Natural killer cell (primary cell): ENCODE measurements at regions not wholly inside any gene's neighbourhood (a gene's known extent, or its start where the extent isn't known, plus 50 kb on each side); places are given as distances from the start of the nearest gene placed in this dataset.

ENCODE experiments used
- ATAC-seq, 3 donors: fragments of 150-1000 bp in 2 of 3; fragments of 200-7000 bp in 1 of 3; cut with Tn5 transposase; 1 replicate in 1 of 3; 2 replicates in 2 of 3; pipeline ENCODE4 v1.10.0; 2021; ENCODE audit warnings: mild to moderate bottlenecking in 2 of 3, moderate library complexity in 2 of 3
- DNase-seq, 2 donors: peaks; one replicate each; pipeline versions ENCODE4 v3.0.0 to v3.0.0-alpha.2; 2013 to 2021; ENCODE audit warnings: mixed read lengths in 1 of 2
- H3K27ac ChIP-seq: one replicate; pipeline ENCODE4 v1.5.1; 2013; ENCODE audit warnings: mild to moderate bottlenecking, low read length
- H3K27me3 ChIP-seq: one replicate; pipeline ENCODE4 v1.6.1; 2013; ENCODE audit warnings: low read length; ENCODE audit not compliant: control insufficient read depth, insufficient read depth
- H3K36me3 ChIP-seq: one replicate; pipeline ENCODE4 v1.6.1; 2013; ENCODE audit warnings: low read length; ENCODE audit not compliant: control insufficient read depth, insufficient read depth
- H3K4me1 ChIP-seq: one replicate; pipeline ENCODE4 v1.6.1; 2013; ENCODE audit warnings: low read length; ENCODE audit not compliant: control insufficient read depth, insufficient read depth
- H3K4me3 ChIP-seq: one replicate; pipeline ENCODE4 v1.5.1; 2013; ENCODE audit warnings: low read length
- H3K9me3 ChIP-seq: one replicate; pipeline ENCODE4 v1.6.1; 2013; ENCODE audit warnings: low read length; ENCODE audit not compliant: control insufficient read depth, insufficient read depth
- H3K27ac Mint-ChIP-seq, 2 donors: one replicate each; pipeline ENCODE4 v1.8.0; 2022; ENCODE audit warnings: mild to moderate bottlenecking in 2 of 2, mixed read lengths in 2 of 2, moderate library complexity in 1 of 2
- H3K27me3 Mint-ChIP-seq, 2 donors: one replicate each; pipeline ENCODE4 v1.8.0; 2022; ENCODE audit warnings: low read depth in 2 of 2, mixed read lengths in 2 of 2
- H3K36me3 Mint-ChIP-seq: one replicate; pipeline ENCODE4 v1.8.0; 2022; ENCODE audit warnings: mixed read lengths
- H3K4me1 Mint-ChIP-seq, 2 donors: one replicate each; pipeline ENCODE4 v1.8.0; 2022; ENCODE audit warnings: mixed read lengths in 2 of 2
- H3K4me3 Mint-ChIP-seq: one replicate; pipeline ENCODE4 v1.8.0; 2022; ENCODE audit warnings: mild to moderate bottlenecking, moderate library complexity, mixed read lengths
- H3K9me3 Mint-ChIP-seq, 2 donors: one replicate each; pipeline ENCODE4 v1.8.0; 2022; ENCODE audit warnings: mixed read lengths in 2 of 2
- CTCF ChIP-seq: fragments of 200-600 bp; IDR thresholded peaks from one replicate; pipeline ENCODE4 v1.8.0; 2022; ENCODE audit warnings: antibody characterized with exemption
- WGBS: methylation state at CpG from one replicate; pipeline ENCODE4 v1.1.7; 2013; ENCODE audit warnings: missing lambda C conversion rate; ENCODE audit not compliant: insufficient coverage; 5-methylcytosine and 5-hydroxymethylcytosine counted together
- intact Hi-C: fragments of 100-400 bp; cut with micrococcal nuclease; formaldehyde crosslinking; loops from one replicate; pipeline ENCODE4 v1.14.2; 2022

- Histone ChIP-seq H3K36me3 (no peaks in the 10 kb centered on the region), H3K4me1 (no peaks in the 10 kb centered on the region), H3K27ac (no peak overlapping the region), H3K9me3 (no peaks in the 10 kb centered on the region), H3K4me3 (no peak overlapping the region), H3K27me3 (no peaks in the 10 kb centered on the region)
- H3K9me3 Mint-ChIP-seq, result peaks cover 15 to 19% of the 10 kb centered on the region in 2 donors
- DNase-seq (no peak), ATAC-seq (no peak)
- H3K27ac Mint-ChIP-seq, result no peak overlapping the region
- H3K4me3 Mint-ChIP-seq, result no peak overlapping the region
- WGBS, result 100% methylated on average over 2 of the region's 2 CpGs
- peaks cover 14% of the 10 kb centered on the region for H3K36me3 Mint-ChIP-seq
- H3K27me3 Mint-ChIP-seq, result no peaks in the 10 kb centered on the region
- intact Hi-C loops, result no loop called here
- no peak for TF ChIP-seq CTCF
- no peaks in the 10 kb centered on the region for H3K4me1 Mint-ChIP-seq
These were observed 254.8 kb upstream of the EPHA3 start for GRCh38 chr3:88852606-88853005.

- Histone ChIP-seq H3K9me3 (peaks cover 3% of the 10 kb centered on the region), H3K4me1 (no peaks in the 10 kb centered on the region), H3K27me3 (no peaks in the 10 kb centered on the region), H3K36me3 (no peaks in the 10 kb centered on the region), H3K4me3 (no peak overlapping the region), H3K27ac (no peak overlapping the region)
- no peak for TF ChIP-seq CTCF
- Mint-ChIP-seq H3K27me3 (no peaks in the 10 kb centered on the region), H3K4me1 (no peaks in the 10 kb centered on the region), H3K27ac (no peak overlapping the region), H3K4me3 (no peak overlapping the region), H3K9me3 (peaks cover 8 to 12% of the 10 kb centered on the region in 2 donors), H3K36me3 (no peaks in the 10 kb centered on the region)
- no peak for DNase-seq
- intact Hi-C loops, result no loop called here
- WGBS, result no CpG with 5 or more reads among the region's 3 CpGs
- no peak for ATAC-seq
These were observed 244.2 kb upstream of the EPHA3 start for GRCh38 chr3:88863196-88863595.

GRCh38 chr3:88876724-88877123 is 230.7 kb upstream of the EPHA3 start:
- Histone ChIP-seq H3K27ac (no peak overlapping the region), H3K9me3 (no peaks in the 10 kb centered on the region), H3K36me3 (no peaks in the 10 kb centered on the region), H3K4me3 (no peak overlapping the region), H3K4me1 (no peaks in the 10 kb centered on the region), H3K27me3 (no peaks in the 10 kb centered on the region)
- 94% methylated on average over 4 of the region's 4 CpGs for WGBS
- no peak for TF ChIP-seq CTCF
- H3K4me3 Mint-ChIP-seq, result no peak overlapping the region
- intact Hi-C loops, result no loop called here
- H3K36me3 Mint-ChIP-seq, result no peaks in the 10 kb centered on the region
- DNase-seq (no peak), ATAC-seq (no peak)
- no peaks in the 10 kb centered on the region for H3K27me3 Mint-ChIP-seq
- H3K9me3 Mint-ChIP-seq, result peaks cover 12 to 13% of the 10 kb centered on the region in 2 donors
- H3K27ac Mint-ChIP-seq, result no peak overlapping the region
- H3K4me1 Mint-ChIP-seq, result no peaks in the 10 kb centered on the region

GRCh38 chr3:88879905-88880304 is 227.5 kb upstream of the EPHA3 start:
- Histone ChIP-seq H3K27ac (no peak overlapping the region), H3K36me3 (no peaks in the 10 kb centered on the region), H3K27me3 (no peaks in the 10 kb centered on the region), H3K9me3 (no peaks in the 10 kb centered on the region), H3K4me1 (no peaks in the 10 kb centered on the region), H3K4me3 (no peak overlapping the region)
- intact Hi-C loops, result no loop called here
- H3K4me3 Mint-ChIP-seq, result no peak overlapping the region
- H3K27ac Mint-ChIP-seq, result no peak overlapping the region
- no peaks in the 10 kb centered on the region for H3K4me1 Mint-ChIP-seq
- H3K27me3 Mint-ChIP-seq, result no peaks in the 10 kb centered on the region
- peaks cover 7% of the 10 kb centered on the region for H3K36me3 Mint-ChIP-seq
- TF ChIP-seq CTCF, result no peak
- H3K9me3 Mint-ChIP-seq, result peaks cover 18 to 23% of the 10 kb centered on the region in 2 donors
- ATAC-seq (no peak), DNase-seq (no peak)
- 84% methylated on average over 3 of the region's 3 CpGs for WGBS
